HCT116 (cell line): ENCODE measurements at regions not wholly inside any gene's neighbourhood (a gene's known extent, or its start where the extent isn't known, plus 50 kb on each side); places are given as distances from the start of the nearest gene placed in this dataset.

Source experiments
- ATF3 ChIP-seq: IDR thresholded peaks from 2 replicates; pipeline ENCODE4 v1.6.1; 2012
- ELF1 ChIP-seq: IDR thresholded peaks from 2 replicates; pipeline ENCODE4 v1.6.1; 2012; ENCODE audit warnings: low read depth, borderline replicate concordance
- EZH2 ChIP-seq: fragments of 200-600 bp; sonication (generic); IDR thresholded peaks from 2 replicates; pipeline ENCODE4 v1.6.1; 2017; ENCODE audit warnings: antibody characterized with exemption, mixed run types
- EZH2phosphoT487 ChIP-seq: fragments of 200-600 bp; IDR thresholded peaks from 2 replicates; pipeline ENCODE4 v1.6.1; 2018; ENCODE audit warnings: antibody characterized with exemption, borderline replicate concordance
- FOSL1 ChIP-seq: IDR thresholded peaks from 2 replicates; pipeline ENCODE4 v1.6.1; 2012; ENCODE audit warnings: low read depth
- JUND ChIP-seq: IDR thresholded peaks from 2 replicates; pipeline ENCODE4 v1.6.1; 2012
- POLR2A ChIP-seq: IDR thresholded peaks from 2 replicates; pipeline ENCODE4 v1.7.0; 2011; ENCODE audit warnings: borderline replicate concordance; ENCODE audit not compliant: insufficient read depth, insufficient read length; ENCODE audit errors: extremely low read depth
- POLR2AphosphoS5 ChIP-seq: IDR thresholded peaks from 2 replicates; pipeline ENCODE4 v1.6.1; 2011; ENCODE audit warnings: mild to moderate bottlenecking, low read depth, low read length, moderate library complexity
- SIN3A ChIP-seq: IDR thresholded peaks from 2 replicates; pipeline ENCODE4 v1.6.1; 2012; ENCODE audit warnings: low read depth
- SRF ChIP-seq: IDR thresholded peaks from 2 replicates; pipeline ENCODE4 v1.6.1; 2012; ENCODE audit warnings: low read depth
- YY1 ChIP-seq: IDR thresholded peaks from 2 replicates; pipeline ENCODE4 v1.6.1; 2011; ENCODE audit warnings: low read length, low read depth, moderate library complexity, mild to moderate bottlenecking; ENCODE audit not compliant: insufficient replicate concordance; ENCODE audit errors: extremely low read depth
- ZFX ChIP-seq: fragments of 450-650 bp; IDR thresholded peaks from 2 replicates; pipeline ENCODE4 v1.6.1; 2017
- TF ChIP-seq, protein P1 (sequence below), 3 experiments: fragments of 200-600 bp in 1 of 3; sonication (generic) in 1 of 3; IDR thresholded peaks in 2 of 3; conservative IDR thresholded peaks in 1 of 3; 2 replicates each; pipeline ENCODE4 v1.5.1; 2012 to 2017; ENCODE audit warnings: low read depth in 2 of 3, low read length in 2 of 3, antibody characterized with exemption in 1 of 3, borderline replicate concordance in 1 of 3, control low read depth in 1 of 3, mild to moderate bottlenecking in 1 of 3, mixed read lengths in 1 of 3, mixed run types in 1 of 3, moderate library complexity in 1 of 3; ENCODE audit not compliant: insufficient read depth in 1 of 3
- TF ChIP-seq, protein P2 (sequence below): IDR thresholded peaks from 2 replicates; pipeline ENCODE4 v1.6.1; 2012

DNA sequence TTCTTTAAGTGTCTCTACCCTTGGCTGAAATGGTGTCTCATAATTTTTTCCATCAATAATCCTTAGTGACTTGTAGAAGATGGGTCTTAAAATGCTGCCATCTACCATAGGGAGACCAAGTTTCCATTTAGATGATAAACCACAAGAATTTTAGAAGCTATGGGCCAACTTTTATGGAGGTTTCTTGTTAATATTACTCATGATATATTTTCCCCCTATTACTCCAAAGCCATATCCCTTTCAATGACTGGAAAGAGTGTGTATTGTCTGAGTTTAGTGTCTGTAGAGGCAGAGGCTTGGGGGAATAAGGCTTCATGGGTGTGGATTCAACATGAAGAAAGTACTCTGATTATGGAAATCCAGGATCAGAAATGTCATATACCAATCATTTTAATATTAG, 507.3 kb upstream of the TNC start:
- TF ChIP-seq, protein P1, sequence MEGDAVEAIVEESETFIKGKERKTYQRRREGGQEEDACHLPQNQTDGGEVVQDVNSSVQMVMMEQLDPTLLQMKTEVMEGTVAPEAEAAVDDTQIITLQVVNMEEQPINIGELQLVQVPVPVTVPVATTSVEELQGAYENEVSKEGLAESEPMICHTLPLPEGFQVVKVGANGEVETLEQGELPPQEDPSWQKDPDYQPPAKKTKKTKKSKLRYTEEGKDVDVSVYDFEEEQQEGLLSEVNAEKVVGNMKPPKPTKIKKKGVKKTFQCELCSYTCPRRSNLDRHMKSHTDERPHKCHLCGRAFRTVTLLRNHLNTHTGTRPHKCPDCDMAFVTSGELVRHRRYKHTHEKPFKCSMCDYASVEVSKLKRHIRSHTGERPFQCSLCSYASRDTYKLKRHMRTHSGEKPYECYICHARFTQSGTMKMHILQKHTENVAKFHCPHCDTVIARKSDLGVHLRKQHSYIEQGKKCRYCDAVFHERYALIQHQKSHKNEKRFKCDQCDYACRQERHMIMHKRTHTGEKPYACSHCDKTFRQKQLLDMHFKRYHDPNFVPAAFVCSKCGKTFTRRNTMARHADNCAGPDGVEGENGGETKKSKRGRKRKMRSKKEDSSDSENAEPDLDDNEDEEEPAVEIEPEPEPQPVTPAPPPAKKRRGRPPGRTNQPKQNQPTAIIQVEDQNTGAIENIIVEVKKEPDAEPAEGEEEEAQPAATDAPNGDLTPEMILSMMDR (IDR thresholded peaks at IDR 0.05 in 2 of 3, conservative IDR thresholded peaks at IDR 0.05 in 1 of 3; ENCODE audit: borderline replicate concordance in 1 of 3, insufficient read depth in 1 of 3, low read depth in 2 of 3, low read length in 2 of 3), result no peak
- TF ChIP-seq POLR2AphosphoS5 (no peak), JUND (no peak), SIN3A (no peak), ELF1 (no peak), FOSL1 (no peak), POLR2A (no peak), EZH2 (no peak), EZH2phosphoT487 (no peak), ATF3 (no peak), ZFX (no peak), SRF (no peak), YY1 (no peak)
- TF ChIP-seq, protein P2, sequence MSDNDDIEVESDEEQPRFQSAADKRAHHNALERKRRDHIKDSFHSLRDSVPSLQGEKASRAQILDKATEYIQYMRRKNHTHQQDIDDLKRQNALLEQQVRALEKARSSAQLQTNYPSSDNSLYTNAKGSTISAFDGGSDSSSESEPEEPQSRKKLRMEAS, result no peak
